Esophagus muscularis mucosa (tissue), 4 donors: ENCODE measurements at regions not wholly inside any gene's neighbourhood (a gene's known extent, or its start where the extent isn't known, plus 50 kb on each side); places are given as distances from the start of the nearest gene placed in this dataset.

ENCODE experiments used
- CTCF ChIP-seq, 3 experiments: fragments of 200-600 bp in 2 of 3; fragments of 450-650 bp in 1 of 3; sonication (generic) in 2 of 3; IDR thresholded peaks; one replicate each; pipeline ENCODE4 v1.5.1; 2017 to 2019; ENCODE audit warnings: antibody characterized with exemption in 3 of 3, mild to moderate bottlenecking in 2 of 3, moderate library complexity in 1 of 3
- EP300 ChIP-seq: sonication (generic); formaldehyde crosslinking; IDR thresholded peaks from one replicate; pipeline ENCODE4 v1.6.1; 2017; ENCODE audit warnings: antibody characterized with exemption
- POLR2A ChIP-seq: fragments of 450-650 bp; IDR thresholded peaks from one replicate; pipeline ENCODE4 v1.6.1; 2017; ENCODE audit warnings: antibody characterized with exemption, moderate library complexity, mild to moderate bottlenecking, low read depth
- POLR2AphosphoS5 ChIP-seq, 2 donors: sonication (generic); formaldehyde crosslinking; IDR thresholded peaks; one replicate each; pipeline ENCODE4 v1.6.1; 2017; ENCODE audit warnings: antibody characterized with exemption in 2 of 2

GRCh38 chr13:34734932-34735331, 207.1 kb upstream of the NBEA start:
- TF ChIP-seq POLR2A: no peak
- TF ChIP-seq CTCF (IDR thresholded peaks at IDR 0.05): no peak
- no peak for TF ChIP-seq POLR2AphosphoS5 (IDR thresholded peaks at IDR 0.05)
- no peak for TF ChIP-seq EP300
